ENCODE measurements at regions not wholly inside any gene's neighbourhood (a gene's known extent, or its start where the extent isn't known, plus 50 kb on each side); places are given as distances from the start of the nearest gene placed in this dataset.

DNA sequence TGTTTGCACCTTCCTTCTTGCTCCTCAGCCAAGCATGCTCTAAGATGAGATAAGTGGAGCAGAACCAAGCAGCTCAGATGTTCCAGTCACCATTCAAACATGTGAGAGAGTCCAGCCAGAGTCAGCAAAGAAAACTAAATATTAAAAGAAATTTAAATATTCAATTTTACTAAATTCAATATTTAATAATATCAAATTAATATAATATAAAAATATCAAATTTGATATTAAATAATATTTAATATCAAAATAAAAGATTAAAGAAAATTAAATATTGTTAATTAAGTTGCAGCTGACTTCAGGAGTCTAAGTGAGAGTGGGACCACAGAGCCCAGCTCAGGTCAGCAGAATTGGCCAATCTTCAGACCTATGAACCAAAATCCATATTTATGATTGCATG is 526.1 kb upstream of the FLRT2 start:
- H3K27ac Mint-ChIP-seq, result no peak overlapping the region
- no peaks in the 10 kb centered on the region for H3K4me1 Mint-ChIP-seq
- Histone ChIP-seq H4K20me1 (ENCODE audit: insufficient read depth, low read length) (no peaks in the 10 kb centered on the region), H3K27me3 (ENCODE audit: control insufficient read depth in 2 of 2, insufficient read depth in 2 of 2, low read length in 2 of 2) (no peaks in the 10 kb centered on the region), H3K4me1 (ENCODE audit: control insufficient read depth in 1 of 2, insufficient read depth in 2 of 2, low read length in 2 of 2) (no peaks in the 10 kb centered on the region), H3K9ac (ENCODE audit: insufficient read depth, low read length, poor library complexity, severe bottlenecking) (no peak overlapping the region), H3K4me3 (replicated peaks in 1 of 3; ENCODE audit: low read depth in 2 of 3, low read length in 3 of 3) (no peak overlapping the region), H2AFZ (ENCODE audit: insufficient read depth, low read depth, low read length, poor library complexity, severe bottlenecking) (no peak overlapping the region), H3K27ac (ENCODE audit: low read depth in 1 of 2, low read length in 2 of 2) (no peak overlapping the region), H3K79me2 (ENCODE audit: insufficient read depth, low read length) (no peaks in the 10 kb centered on the region), H3K4me2 (replicated peaks; ENCODE audit: extremely low read depth, low read length, poor library complexity, severe bottlenecking) (no peak overlapping the region), H3K36me3 (replicated peaks in 1 of 2; ENCODE audit: control insufficient read depth in 1 of 2, insufficient read depth in 2 of 2, low read length in 2 of 2) (no peaks in the 10 kb centered on the region), H3K9me3 (replicated peaks in 1 of 2; ENCODE audit: control insufficient read depth in 1 of 2, insufficient read depth in 1 of 2, low read length in 2 of 2) (peaks cover 2 to 6% of the 10 kb centered on the region in 2 donors)
- no peak overlapping the region for H3K4me3 Mint-ChIP-seq
- H3K9me3 Mint-ChIP-seq, result peaks cover 0 to 8% (median 3%) of the 10 kb centered on the region in 7 donors
- no peaks in the 10 kb centered on the region for H3K27me3 Mint-ChIP-seq (ENCODE audit: low read depth in 3 of 3)
- DNase-seq, result no peak
- TF ChIP-seq, protein P1, sequence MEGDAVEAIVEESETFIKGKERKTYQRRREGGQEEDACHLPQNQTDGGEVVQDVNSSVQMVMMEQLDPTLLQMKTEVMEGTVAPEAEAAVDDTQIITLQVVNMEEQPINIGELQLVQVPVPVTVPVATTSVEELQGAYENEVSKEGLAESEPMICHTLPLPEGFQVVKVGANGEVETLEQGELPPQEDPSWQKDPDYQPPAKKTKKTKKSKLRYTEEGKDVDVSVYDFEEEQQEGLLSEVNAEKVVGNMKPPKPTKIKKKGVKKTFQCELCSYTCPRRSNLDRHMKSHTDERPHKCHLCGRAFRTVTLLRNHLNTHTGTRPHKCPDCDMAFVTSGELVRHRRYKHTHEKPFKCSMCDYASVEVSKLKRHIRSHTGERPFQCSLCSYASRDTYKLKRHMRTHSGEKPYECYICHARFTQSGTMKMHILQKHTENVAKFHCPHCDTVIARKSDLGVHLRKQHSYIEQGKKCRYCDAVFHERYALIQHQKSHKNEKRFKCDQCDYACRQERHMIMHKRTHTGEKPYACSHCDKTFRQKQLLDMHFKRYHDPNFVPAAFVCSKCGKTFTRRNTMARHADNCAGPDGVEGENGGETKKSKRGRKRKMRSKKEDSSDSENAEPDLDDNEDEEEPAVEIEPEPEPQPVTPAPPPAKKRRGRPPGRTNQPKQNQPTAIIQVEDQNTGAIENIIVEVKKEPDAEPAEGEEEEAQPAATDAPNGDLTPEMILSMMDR (IDR thresholded peaks at IDR 0.05), result no peak
- intact Hi-C loops (cut with micrococcal nuclease), result no loop called here
- no peaks in the 10 kb centered on the region for H3K36me3 Mint-ChIP-seq

DNA sequence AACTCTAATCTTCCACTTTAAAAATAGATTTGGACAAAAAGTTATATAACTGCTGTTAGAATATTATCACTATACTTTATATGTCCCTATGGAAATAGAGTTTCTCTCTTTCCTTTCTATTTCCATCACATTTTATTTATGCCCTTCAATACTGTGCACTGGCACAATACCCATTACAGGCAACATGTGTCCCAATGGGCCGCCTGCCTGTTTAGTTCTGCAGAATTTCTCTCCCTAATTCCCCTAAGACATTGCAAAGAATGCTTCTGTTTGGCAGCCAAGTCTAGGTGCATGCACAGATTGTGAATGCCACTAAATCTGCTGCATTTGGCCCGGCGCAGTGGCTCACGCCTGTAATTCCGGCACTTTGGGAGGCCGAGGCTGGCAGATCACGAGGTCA is 520.4 kb upstream of the FLRT2 start:
- TF ChIP-seq, protein P1 (IDR thresholded peaks at IDR 0.05), result no peak
- no peaks in the 10 kb centered on the region for H3K4me1 ChIP-seq (ENCODE audit: control insufficient read depth in 1 of 2, insufficient read depth in 2 of 2, low read length in 2 of 2)
- Mint-ChIP-seq H3K9me3 (peaks cover 0 to 10% (median 2%) of the 10 kb centered on the region in 7 donors), H3K27ac (no peak overlapping the region), H3K4me3 (no peak overlapping the region), H3K36me3 (no peaks in the 10 kb centered on the region), H3K27me3 (ENCODE audit: low read depth in 3 of 3) (no peaks in the 10 kb centered on the region), H3K4me1 (no peaks in the 10 kb centered on the region)
- H2AFZ ChIP-seq (ENCODE audit: insufficient read depth, low read depth, low read length, poor library complexity, severe bottlenecking), result no peak overlapping the region
- no peaks in the 10 kb centered on the region for H3K27me3 ChIP-seq (ENCODE audit: control insufficient read depth in 2 of 2, insufficient read depth in 2 of 2, low read length in 2 of 2)
- H3K9ac ChIP-seq (ENCODE audit: insufficient read depth, low read length, poor library complexity, severe bottlenecking), result no peak overlapping the region
- no peaks in the 10 kb centered on the region for H4K20me1 ChIP-seq (ENCODE audit: insufficient read depth, low read length)
- no peak overlapping the region for H3K27ac ChIP-seq (ENCODE audit: low read depth in 1 of 2, low read length in 2 of 2)
- no peaks in the 10 kb centered on the region for H3K36me3 ChIP-seq (replicated peaks in 1 of 2; ENCODE audit: control insufficient read depth in 1 of 2, insufficient read depth in 2 of 2, low read length in 2 of 2)
- no peak overlapping the region for H3K4me3 ChIP-seq (replicated peaks in 1 of 3; ENCODE audit: low read depth in 2 of 3, low read length in 3 of 3)
- H3K79me2 ChIP-seq (ENCODE audit: insufficient read depth, low read length), result no peaks in the 10 kb centered on the region
- intact Hi-C loops (cut with micrococcal nuclease), result no loop called here
- DNase-seq, result no peak
- H3K9me3 ChIP-seq (replicated peaks in 1 of 2; ENCODE audit: control insufficient read depth in 1 of 2, insufficient read depth in 1 of 2, low read length in 2 of 2), result peaks cover 4 to 9% of the 10 kb centered on the region in 2 donors
- H3K4me2 ChIP-seq (replicated peaks; ENCODE audit: extremely low read depth, low read length, poor library complexity, severe bottlenecking), result no peak overlapping the region
- WGBS (ENCODE audit: insufficient coverage), result 99% methylated on average over 7 of the region's 7 CpGs

All from CD14-positive monocyte (primary cell).